Uterus (tissue), 2 donors: ENCODE measurements at regions not wholly inside any gene's neighbourhood (a gene's known extent, or its start where the extent isn't known, plus 50 kb on each side); places are given as distances from the start of the nearest gene placed in this dataset.

Experiments used
- POLR2A ChIP-seq, 2 donors: fragments of 450-650 bp; IDR thresholded peaks; one replicate each; pipeline ENCODE4 v1.6.1; 2016; ENCODE audit warnings: antibody characterized with exemption in 2 of 2, mild to moderate bottlenecking in 1 of 2, moderate library complexity in 1 of 2
- TF ChIP-seq, protein P1 (sequence below), 4 experiments: fragments of 200-600 bp in 2 of 4; fragments of 450-650 bp in 2 of 4; sonication (generic) in 2 of 4; IDR thresholded peaks; one replicate each; pipeline ENCODE4 v1.5.1; 2016 to 2019; ENCODE audit warnings: antibody characterized with exemption in 4 of 4, mild to moderate bottlenecking in 2 of 4, moderate library complexity in 1 of 4

DNA sequence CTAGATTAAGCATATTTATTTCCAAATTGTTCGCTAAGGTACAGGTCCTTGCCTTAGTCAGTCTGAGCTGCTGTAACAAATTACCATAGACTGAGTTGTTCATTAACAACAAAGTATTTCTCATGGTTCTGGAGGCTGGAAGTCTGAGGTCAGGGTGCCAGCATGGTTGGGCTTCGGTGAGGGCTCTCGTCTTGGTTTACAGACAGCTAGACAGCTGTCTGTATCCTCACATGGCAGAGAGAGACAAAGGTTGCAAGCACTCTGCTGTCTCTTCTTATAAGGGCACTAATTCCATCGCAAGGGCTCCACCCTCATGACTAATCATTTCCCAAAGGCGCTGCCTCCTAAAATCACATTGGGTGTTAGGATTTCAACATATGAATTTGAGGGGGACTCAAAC, 115.3 kb upstream of the GMDS start:
- TF ChIP-seq, protein P1, sequence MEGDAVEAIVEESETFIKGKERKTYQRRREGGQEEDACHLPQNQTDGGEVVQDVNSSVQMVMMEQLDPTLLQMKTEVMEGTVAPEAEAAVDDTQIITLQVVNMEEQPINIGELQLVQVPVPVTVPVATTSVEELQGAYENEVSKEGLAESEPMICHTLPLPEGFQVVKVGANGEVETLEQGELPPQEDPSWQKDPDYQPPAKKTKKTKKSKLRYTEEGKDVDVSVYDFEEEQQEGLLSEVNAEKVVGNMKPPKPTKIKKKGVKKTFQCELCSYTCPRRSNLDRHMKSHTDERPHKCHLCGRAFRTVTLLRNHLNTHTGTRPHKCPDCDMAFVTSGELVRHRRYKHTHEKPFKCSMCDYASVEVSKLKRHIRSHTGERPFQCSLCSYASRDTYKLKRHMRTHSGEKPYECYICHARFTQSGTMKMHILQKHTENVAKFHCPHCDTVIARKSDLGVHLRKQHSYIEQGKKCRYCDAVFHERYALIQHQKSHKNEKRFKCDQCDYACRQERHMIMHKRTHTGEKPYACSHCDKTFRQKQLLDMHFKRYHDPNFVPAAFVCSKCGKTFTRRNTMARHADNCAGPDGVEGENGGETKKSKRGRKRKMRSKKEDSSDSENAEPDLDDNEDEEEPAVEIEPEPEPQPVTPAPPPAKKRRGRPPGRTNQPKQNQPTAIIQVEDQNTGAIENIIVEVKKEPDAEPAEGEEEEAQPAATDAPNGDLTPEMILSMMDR (IDR thresholded peaks at IDR 0.05): no peak
- no peak for TF ChIP-seq POLR2A (IDR thresholded peaks at IDR 0.05)
